Neural progenitor cell (in vitro differentiated cells): ENCODE measurements at regions not wholly inside any gene's neighbourhood (a gene's known extent, or its start where the extent isn't known, plus 50 kb on each side); places are given as distances from the start of the nearest gene placed in this dataset.

ENCODE experiments used
- CTCF ChIP-seq: fragments of 200-600 bp; sonication (generic); IDR thresholded peaks from 2 replicates; pipeline ENCODE4 v1.5.1; 2017; ENCODE audit warnings: antibody characterized with exemption, mild to moderate bottlenecking
- EZH2 ChIP-seq: fragments of 200-600 bp; sonication (generic); IDR thresholded peaks from 2 replicates; pipeline ENCODE4 v1.6.1; 2017; ENCODE audit warnings: antibody characterized with exemption, mild to moderate bottlenecking, moderate library complexity
- EZH2phosphoT487 ChIP-seq: fragments of 200-600 bp; sonication (generic); IDR thresholded peaks from 2 replicates; pipeline ENCODE4 v1.6.1; 2017; ENCODE audit warnings: antibody characterized with exemption

- no peak for TF ChIP-seq EZH2
- no peak for TF ChIP-seq CTCF
- TF ChIP-seq EZH2phosphoT487: no peak
Observed at GRCh38 chr18:77821892-77822291, 572.2 kb downstream of the GALR1 start.
